ENCODE measurements at regions not wholly inside any gene's neighbourhood (a gene's known extent, or its start where the extent isn't known, plus 50 kb on each side); places are given as distances from the start of the nearest gene placed in this dataset.

DNA sequence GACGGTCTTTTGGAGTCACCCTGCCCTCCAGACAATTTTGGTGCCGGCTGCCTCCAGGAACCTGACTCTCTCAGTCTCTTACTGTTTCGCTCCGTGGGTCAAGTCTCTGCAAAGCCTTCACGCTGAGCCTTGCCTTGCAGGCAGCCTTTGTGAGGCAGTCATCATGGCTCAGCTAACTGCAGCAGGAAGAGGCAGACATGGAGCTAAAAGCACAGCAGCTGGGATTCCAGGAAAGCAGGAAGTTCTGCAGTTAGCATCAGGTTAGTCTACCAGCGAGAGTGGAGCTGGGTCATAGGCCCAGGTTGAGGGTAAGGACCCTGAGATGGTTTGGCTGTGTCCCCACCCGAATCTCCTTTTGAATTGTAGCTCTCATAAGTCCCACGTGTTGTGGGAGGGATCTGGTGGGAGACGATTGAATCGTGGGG is 305.4 kb downstream of the PCNX1 start:
- TF ChIP-seq, protein P1, sequence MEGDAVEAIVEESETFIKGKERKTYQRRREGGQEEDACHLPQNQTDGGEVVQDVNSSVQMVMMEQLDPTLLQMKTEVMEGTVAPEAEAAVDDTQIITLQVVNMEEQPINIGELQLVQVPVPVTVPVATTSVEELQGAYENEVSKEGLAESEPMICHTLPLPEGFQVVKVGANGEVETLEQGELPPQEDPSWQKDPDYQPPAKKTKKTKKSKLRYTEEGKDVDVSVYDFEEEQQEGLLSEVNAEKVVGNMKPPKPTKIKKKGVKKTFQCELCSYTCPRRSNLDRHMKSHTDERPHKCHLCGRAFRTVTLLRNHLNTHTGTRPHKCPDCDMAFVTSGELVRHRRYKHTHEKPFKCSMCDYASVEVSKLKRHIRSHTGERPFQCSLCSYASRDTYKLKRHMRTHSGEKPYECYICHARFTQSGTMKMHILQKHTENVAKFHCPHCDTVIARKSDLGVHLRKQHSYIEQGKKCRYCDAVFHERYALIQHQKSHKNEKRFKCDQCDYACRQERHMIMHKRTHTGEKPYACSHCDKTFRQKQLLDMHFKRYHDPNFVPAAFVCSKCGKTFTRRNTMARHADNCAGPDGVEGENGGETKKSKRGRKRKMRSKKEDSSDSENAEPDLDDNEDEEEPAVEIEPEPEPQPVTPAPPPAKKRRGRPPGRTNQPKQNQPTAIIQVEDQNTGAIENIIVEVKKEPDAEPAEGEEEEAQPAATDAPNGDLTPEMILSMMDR (conservative IDR thresholded peaks at IDR 0.05; ENCODE audit: low read depth in 2 of 2) = no peak
- TF ChIP-seq, protein P2, sequence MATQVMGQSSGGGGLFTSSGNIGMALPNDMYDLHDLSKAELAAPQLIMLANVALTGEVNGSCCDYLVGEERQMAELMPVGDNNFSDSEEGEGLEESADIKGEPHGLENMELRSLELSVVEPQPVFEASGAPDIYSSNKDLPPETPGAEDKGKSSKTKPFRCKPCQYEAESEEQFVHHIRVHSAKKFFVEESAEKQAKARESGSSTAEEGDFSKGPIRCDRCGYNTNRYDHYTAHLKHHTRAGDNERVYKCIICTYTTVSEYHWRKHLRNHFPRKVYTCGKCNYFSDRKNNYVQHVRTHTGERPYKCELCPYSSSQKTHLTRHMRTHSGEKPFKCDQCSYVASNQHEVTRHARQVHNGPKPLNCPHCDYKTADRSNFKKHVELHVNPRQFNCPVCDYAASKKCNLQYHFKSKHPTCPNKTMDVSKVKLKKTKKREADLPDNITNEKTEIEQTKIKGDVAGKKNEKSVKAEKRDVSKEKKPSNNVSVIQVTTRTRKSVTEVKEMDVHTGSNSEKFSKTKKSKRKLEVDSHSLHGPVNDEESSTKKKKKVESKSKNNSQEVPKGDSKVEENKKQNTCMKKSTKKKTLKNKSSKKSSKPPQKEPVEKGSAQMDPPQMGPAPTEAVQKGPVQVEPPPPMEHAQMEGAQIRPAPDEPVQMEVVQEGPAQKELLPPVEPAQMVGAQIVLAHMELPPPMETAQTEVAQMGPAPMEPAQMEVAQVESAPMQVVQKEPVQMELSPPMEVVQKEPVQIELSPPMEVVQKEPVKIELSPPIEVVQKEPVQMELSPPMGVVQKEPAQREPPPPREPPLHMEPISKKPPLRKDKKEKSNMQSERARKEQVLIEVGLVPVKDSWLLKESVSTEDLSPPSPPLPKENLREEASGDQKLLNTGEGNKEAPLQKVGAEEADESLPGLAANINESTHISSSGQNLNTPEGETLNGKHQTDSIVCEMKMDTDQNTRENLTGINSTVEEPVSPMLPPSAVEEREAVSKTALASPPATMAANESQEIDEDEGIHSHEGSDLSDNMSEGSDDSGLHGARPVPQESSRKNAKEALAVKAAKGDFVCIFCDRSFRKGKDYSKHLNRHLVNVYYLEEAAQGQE (IDR thresholded peaks at IDR 0.05; ENCODE audit: unreplicated experiment) = no peak
- TF ChIP-seq EZH2 (IDR thresholded peaks at IDR 0.05; ENCODE audit: low read depth, unreplicated experiment) (no peak), EZH2phosphoT487 (IDR thresholded peaks at IDR 0.05; ENCODE audit: unreplicated experiment) (no peak), POLR2AphosphoS5 (IDR thresholded peaks at IDR 0.05; ENCODE audit: low read depth) (no peak)

Measured in GM23338 (cell line).